Type B pancreatic cell (in vitro differentiated cells): ENCODE measurements at regions not wholly inside any gene's neighbourhood (a gene's known extent, or its start where the extent isn't known, plus 50 kb on each side); places are given as distances from the start of the nearest gene placed in this dataset.

Experiments used
- DNase-seq: peaks from one replicate; pipeline ENCODE4 v3.0.0; 2021; ENCODE audit warnings: mixed read lengths; ENCODE audit not compliant: unreplicated experiment; ENCODE audit errors: extremely low spot score
- H3K27ac Mint-ChIP-seq: 2 replicates; pipeline ENCODE4 v1.8.0; 2021; ENCODE audit warnings: mild to moderate bottlenecking, mixed read lengths
- H3K27me3 Mint-ChIP-seq: 2 replicates; pipeline ENCODE4 v1.8.0; 2021; ENCODE audit warnings: mixed read lengths
- H3K36me3 Mint-ChIP-seq: 2 replicates; pipeline ENCODE4 v1.8.0; 2021; ENCODE audit warnings: mixed read lengths
- H3K4me1 Mint-ChIP-seq: one replicate; pipeline ENCODE4 v1.8.0; 2021; ENCODE audit warnings: mixed read lengths; ENCODE audit not compliant: unreplicated experiment
- H3K4me3 Mint-ChIP-seq: 2 replicates; pipeline ENCODE4 v1.8.0; 2021; ENCODE audit warnings: mild to moderate bottlenecking, mixed read lengths
- H3K9me3 Mint-ChIP-seq: 2 replicates; pipeline ENCODE4 v1.8.0; 2021; ENCODE audit warnings: mixed read lengths
- TF ChIP-seq, protein P1 (sequence below): fragments of 200-600 bp; sonication (generic); conservative IDR thresholded peaks from 2 replicates; pipeline ENCODE4 v1.5.0; 2021; ENCODE audit warnings: antibody characterized with exemption, mild to moderate bottlenecking

DNA sequence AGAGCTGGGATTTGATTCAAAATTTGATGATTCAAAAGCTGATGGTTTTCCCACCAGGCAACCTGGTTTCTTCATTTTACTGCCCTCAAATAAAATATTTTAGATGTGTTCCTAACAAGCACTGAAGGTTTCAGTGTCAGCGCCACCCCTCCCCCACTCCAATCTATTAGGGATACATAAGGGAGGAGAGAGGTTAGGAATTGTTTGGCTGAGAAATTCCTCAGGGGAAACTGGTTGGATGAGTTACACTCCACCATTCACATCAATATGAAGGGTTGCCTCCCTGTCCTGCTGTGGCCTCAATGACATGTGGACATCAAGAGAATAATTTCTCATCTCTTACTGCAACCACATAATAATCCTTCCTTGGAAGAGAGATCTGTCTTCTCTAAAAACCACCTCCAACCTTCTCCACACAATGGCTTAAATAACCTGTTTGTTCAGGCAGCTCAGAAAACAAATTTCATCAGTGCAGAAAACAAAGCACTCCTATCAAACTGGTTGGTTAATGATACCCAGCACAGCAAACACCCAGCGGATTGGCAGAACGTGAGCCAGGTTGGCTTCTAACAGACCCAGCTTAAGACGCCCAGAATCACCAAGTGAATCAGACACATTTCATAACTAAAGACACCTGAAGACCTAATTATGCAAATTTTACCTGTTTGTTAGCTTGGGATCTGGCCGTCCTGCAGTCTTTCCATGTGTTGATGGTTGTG is 136.0 kb upstream of the SGK1 start:
- Mint-ChIP-seq H3K27me3 (no peaks in the 10 kb centered on the region), H3K36me3 (no peaks in the 10 kb centered on the region), H3K4me3 (peak overlapping the region; percentile 13), H3K4me1 (peaks cover 31% of the 10 kb centered on the region), H3K9me3 (no peaks in the 10 kb centered on the region), H3K27ac (no peak overlapping the region)
- DNase-seq = no peak
- TF ChIP-seq, protein P1, sequence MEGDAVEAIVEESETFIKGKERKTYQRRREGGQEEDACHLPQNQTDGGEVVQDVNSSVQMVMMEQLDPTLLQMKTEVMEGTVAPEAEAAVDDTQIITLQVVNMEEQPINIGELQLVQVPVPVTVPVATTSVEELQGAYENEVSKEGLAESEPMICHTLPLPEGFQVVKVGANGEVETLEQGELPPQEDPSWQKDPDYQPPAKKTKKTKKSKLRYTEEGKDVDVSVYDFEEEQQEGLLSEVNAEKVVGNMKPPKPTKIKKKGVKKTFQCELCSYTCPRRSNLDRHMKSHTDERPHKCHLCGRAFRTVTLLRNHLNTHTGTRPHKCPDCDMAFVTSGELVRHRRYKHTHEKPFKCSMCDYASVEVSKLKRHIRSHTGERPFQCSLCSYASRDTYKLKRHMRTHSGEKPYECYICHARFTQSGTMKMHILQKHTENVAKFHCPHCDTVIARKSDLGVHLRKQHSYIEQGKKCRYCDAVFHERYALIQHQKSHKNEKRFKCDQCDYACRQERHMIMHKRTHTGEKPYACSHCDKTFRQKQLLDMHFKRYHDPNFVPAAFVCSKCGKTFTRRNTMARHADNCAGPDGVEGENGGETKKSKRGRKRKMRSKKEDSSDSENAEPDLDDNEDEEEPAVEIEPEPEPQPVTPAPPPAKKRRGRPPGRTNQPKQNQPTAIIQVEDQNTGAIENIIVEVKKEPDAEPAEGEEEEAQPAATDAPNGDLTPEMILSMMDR = no peak

DNA sequence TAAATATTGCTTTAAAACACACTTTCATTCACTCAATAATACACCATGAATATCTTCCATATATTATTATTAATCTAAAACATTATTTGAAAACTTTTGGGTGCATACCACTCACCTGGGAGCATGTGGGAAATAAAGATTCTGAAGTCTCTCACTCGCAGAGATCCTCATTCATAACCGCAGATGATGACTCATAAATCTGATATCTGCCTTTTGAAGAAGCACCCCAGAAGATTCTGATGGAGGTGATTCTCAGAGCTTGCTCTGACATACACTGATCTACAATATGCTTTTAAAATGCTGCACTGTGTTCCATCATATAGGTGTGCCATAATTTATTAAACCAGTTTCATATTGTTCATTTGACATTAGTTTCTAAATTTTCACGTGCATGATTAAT is 135.0 kb upstream of the SGK1 start:
- DNase-seq = no peak
- H3K4me1 Mint-ChIP-seq = peaks cover 31% of the 10 kb centered on the region
- TF ChIP-seq, protein P1 = no peak
- no peak overlapping the region for H3K27ac Mint-ChIP-seq
- H3K36me3 Mint-ChIP-seq = no peaks in the 10 kb centered on the region
- no peaks in the 10 kb centered on the region for H3K27me3 Mint-ChIP-seq
- no peak overlapping the region for H3K4me3 Mint-ChIP-seq
- H3K9me3 Mint-ChIP-seq = no peaks in the 10 kb centered on the region

DNA sequence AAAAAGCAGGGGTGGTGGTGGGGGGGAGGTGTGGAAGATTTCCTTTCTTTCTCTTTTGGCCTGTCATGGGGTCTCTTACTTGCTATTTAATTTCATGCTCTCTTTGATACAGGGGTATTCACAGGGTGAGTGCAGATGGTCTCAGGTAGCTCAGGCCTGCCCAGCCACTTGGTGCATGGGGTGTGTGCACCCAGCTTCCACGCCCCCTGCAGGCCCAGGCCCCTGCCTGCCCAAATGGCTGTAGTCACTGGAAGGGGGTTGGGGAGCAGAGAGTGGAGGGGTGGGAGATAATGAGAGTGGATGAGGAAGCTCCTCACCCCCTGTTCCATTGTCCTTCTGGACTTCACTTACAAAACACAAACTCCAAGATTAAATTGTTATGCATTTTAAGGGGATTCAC is 133.6 kb upstream of the SGK1 start:
- no peaks in the 10 kb centered on the region for H3K36me3 Mint-ChIP-seq

DNA sequence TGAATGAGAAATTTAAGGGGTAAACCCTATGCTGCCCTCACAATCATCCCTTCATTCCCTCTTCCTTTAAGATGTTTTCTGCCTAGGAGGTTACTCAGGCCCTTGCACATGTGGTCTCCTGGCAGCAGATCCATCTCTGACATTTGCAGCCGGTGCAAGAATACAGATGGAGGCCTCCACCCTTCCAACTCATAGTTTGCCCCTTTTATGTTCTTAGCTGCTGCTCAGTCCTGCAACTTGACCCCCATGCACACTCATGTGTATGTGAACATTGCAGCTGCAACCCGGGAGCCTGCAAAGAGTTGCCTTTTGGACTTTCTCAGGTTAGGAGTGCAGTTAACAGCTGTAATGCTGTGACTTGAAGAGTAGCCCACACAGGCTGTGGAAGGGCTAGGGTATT is 131.9 kb upstream of the SGK1 start:
- TF ChIP-seq, protein P1 = no peak
- Mint-ChIP-seq H3K27me3 (no peaks in the 10 kb centered on the region), H3K4me1 (peaks cover 36% of the 10 kb centered on the region)

More for the DNA sequence above, 133.6 kb upstream of the SGK1 start:
- DNase-seq = no peak
- TF ChIP-seq, protein P1 = no peak
- H3K27me3 Mint-ChIP-seq = no peaks in the 10 kb centered on the region
- no peak overlapping the region for H3K4me3 Mint-ChIP-seq
- H3K9me3 Mint-ChIP-seq = no peaks in the 10 kb centered on the region
- peaks cover 35% of the 10 kb centered on the region for H3K4me1 Mint-ChIP-seq
- H3K27ac Mint-ChIP-seq = no peak overlapping the region

DNA sequence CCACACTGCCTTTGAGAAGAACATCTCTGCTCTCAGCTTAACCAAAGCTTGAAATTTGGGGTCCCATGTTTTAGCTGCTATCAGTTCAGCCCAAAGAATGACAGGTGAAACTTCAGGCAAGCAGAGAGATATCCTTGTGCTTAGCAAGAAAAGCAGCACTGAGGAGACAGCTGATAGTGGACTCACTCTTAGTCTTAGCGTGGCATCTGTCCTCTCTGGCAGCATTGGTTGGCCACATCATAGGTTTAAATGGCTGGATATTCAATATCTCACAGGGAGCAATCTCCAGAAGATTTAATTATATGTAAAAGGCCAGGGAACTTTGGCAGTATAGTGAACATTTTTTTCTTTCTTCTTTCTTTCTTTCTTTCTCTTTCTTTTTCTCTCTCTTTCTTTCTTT is 131.1 kb upstream of the SGK1 start:
- TF ChIP-seq, protein P1 = no peak
- no peak overlapping the region for H3K27ac Mint-ChIP-seq
- no peaks in the 10 kb centered on the region for H3K9me3 Mint-ChIP-seq
- no peak for DNase-seq
- no peaks in the 10 kb centered on the region for H3K36me3 Mint-ChIP-seq
- no peak overlapping the region for H3K4me3 Mint-ChIP-seq
- H3K27me3 Mint-ChIP-seq = no peaks in the 10 kb centered on the region
- H3K4me1 Mint-ChIP-seq = peaks cover 28% of the 10 kb centered on the region

More for the DNA sequence above, 131.9 kb upstream of the SGK1 start:
- Mint-ChIP-seq H3K4me3 (no peak overlapping the region), H3K36me3 (no peaks in the 10 kb centered on the region), H3K27ac (no peak overlapping the region), H3K9me3 (no peaks in the 10 kb centered on the region)
- no peak for DNase-seq
